ENCODE measurements at regions not wholly inside any gene's neighbourhood (a gene's known extent, or its start where the extent isn't known, plus 50 kb on each side); places are given as distances from the start of the nearest gene placed in this dataset.

DNA sequence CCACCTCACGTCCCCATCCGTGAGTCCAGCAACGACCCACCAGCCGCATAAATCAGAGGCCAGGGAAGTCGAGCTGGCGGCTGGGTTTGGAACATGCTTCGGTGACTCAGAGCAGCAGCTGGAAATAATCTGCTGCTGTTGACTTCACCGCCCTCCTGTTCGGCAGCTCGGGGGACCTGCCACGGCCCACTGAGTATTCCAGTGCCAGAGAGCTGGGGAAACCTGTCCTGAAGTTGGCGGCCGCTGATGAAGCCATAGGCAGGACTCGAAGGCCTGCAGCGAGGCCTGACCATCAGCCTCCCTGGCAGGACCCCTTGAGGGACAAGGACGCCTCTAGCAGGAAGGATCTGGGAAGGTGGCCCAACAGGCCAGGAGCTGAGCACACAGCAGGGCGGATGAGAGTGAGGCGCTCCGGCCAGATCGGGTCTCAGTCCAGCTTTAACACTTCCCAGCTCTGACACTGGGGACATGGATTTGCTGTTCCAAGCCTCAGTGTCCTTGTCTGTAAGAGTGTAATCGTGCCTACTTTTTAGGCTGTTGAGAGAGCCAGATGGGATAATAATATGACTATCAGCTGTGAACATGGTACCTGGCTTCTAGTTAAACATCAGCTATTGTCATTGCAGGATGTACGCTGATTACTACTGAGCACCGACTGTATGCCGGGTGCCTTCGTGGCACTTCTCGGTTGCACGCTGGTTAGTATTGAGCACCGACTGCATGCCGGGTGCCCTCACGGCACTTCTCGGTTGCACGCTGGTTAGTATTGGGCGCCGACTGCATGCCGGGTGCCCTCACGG lies 50.4 kb upstream of the CIBAR2 start:
- H3K9me3 ChIP-seq (ENCODE audit: control insufficient read depth, low read length), result no peaks in the 10 kb centered on the region
- peak overlapping the region; percentile 26 for H3K4me3 ChIP-seq (ENCODE audit: low read length)
- peak; percentile 94 for DNase-seq (ENCODE audit: low read depth)
- no peaks in the 10 kb centered on the region for H3K27me3 ChIP-seq (replicated peaks; ENCODE audit: control insufficient read depth, insufficient read depth, low read length)
- no peaks in the 10 kb centered on the region for H3K36me3 ChIP-seq (ENCODE audit: control insufficient read depth, insufficient read depth, low read length, severe bottlenecking)
- H3K4me1 ChIP-seq (ENCODE audit: control insufficient read depth, insufficient read depth, low read length), result peaks cover 56% of the 10 kb centered on the region
- H3K9ac ChIP-seq (ENCODE audit: low read length), result peak overlapping the region; percentile 42

DNA sequence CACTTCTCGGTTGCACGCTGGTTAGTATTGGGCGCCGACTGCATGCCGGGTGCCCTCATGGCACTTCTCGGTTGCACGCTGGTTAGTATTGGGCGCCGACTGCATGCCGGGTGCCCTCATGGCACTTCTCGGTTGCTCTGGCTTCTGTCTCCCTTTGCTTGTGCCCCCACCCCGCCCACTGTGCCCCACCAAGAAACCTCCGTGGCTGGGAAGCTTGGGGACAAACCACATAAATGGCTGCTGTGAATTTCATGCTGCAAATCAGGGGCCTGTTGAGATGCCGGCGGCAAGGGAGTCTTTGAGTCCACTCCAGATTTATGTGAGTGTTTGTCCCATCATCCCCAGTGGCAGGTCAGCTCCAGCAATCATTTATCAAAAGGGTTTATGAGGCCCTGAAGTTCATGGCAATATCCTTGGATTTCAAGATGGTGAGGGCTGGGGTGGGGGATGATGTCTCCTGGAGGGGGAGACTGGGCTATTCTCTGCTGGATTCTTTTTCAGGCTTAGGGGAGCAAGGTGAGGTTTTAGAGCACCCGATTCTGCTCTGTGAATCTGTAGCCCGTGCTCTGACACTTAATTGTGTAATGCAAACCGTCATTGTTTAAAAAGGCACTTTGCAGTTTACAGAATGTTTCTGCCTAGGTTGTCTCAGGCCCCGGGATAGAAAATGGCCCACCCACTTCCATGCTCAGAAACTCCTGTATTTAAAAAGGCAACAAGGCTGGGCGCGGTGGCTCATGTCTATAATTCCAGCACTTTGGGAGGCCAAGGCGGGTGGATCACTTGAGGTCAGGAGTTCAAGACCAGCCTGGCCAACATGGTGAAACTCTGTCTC lies 51.2 kb upstream of the CIBAR2 start:
- no peaks in the 10 kb centered on the region for H3K9me3 ChIP-seq (ENCODE audit: control insufficient read depth, low read length)
- H3K36me3 ChIP-seq (ENCODE audit: control insufficient read depth, insufficient read depth, low read length, severe bottlenecking), result no peaks in the 10 kb centered on the region
- no peaks in the 10 kb centered on the region for H3K27me3 ChIP-seq (replicated peaks; ENCODE audit: control insufficient read depth, insufficient read depth, low read length)
- no peak overlapping the region for H3K9ac ChIP-seq (ENCODE audit: low read length)
- H3K4me1 ChIP-seq (ENCODE audit: control insufficient read depth, insufficient read depth, low read length), result peaks cover 64% of the 10 kb centered on the region
- no peak overlapping the region for H3K4me3 ChIP-seq (ENCODE audit: low read length)
- DNase-seq (ENCODE audit: low read depth), result no peak

- peaks cover 57% of the 10 kb centered on the region for H3K4me1 ChIP-seq (ENCODE audit: control insufficient read depth, insufficient read depth, low read length)
- no peaks in the 10 kb centered on the region for H3K36me3 ChIP-seq (ENCODE audit: control insufficient read depth, insufficient read depth, low read length, severe bottlenecking)
- no peak overlapping the region for H3K4me3 ChIP-seq (ENCODE audit: low read length)
- DNase-seq (ENCODE audit: low read depth), result no peak
- no peak overlapping the region for H3K9ac ChIP-seq (ENCODE audit: low read length)
- no peaks in the 10 kb centered on the region for H3K9me3 ChIP-seq (ENCODE audit: control insufficient read depth, low read length)
- no peaks in the 10 kb centered on the region for H3K27me3 ChIP-seq (replicated peaks; ENCODE audit: control insufficient read depth, insufficient read depth, low read length)
These were observed 52.2 kb upstream of the CIBAR2 start for GRCh38 chr16:85164431-85164830.

- DNase-seq (ENCODE audit: low read depth), result no peak
- H3K36me3 ChIP-seq (ENCODE audit: control insufficient read depth, insufficient read depth, low read length, severe bottlenecking), result no peaks in the 10 kb centered on the region
- peaks cover 53% of the 10 kb centered on the region for H3K4me1 ChIP-seq (ENCODE audit: control insufficient read depth, insufficient read depth, low read length)
- no peaks in the 10 kb centered on the region for H3K27me3 ChIP-seq (replicated peaks; ENCODE audit: control insufficient read depth, insufficient read depth, low read length)
- no peak overlapping the region for H3K9ac ChIP-seq (ENCODE audit: low read length)
- H3K4me3 ChIP-seq (ENCODE audit: low read length), result no peak overlapping the region
- H3K9me3 ChIP-seq (ENCODE audit: control insufficient read depth, low read length), result no peaks in the 10 kb centered on the region
These were observed 52.7 kb upstream of the CIBAR2 start for GRCh38 chr16:85164838-85165516.

GRCh38 chr16:85165781-85166180 lies 53.5 kb upstream of the CIBAR2 start:
- Histone ChIP-seq H3K27me3 (replicated peaks; ENCODE audit: control insufficient read depth, insufficient read depth, low read length) (no peaks in the 10 kb centered on the region), H3K36me3 (ENCODE audit: control insufficient read depth, insufficient read depth, low read length, severe bottlenecking) (no peaks in the 10 kb centered on the region), H3K4me3 (ENCODE audit: low read length) (no peak overlapping the region), H3K4me1 (ENCODE audit: control insufficient read depth, insufficient read depth, low read length) (peaks cover 52% of the 10 kb centered on the region), H3K9me3 (ENCODE audit: control insufficient read depth, low read length) (no peaks in the 10 kb centered on the region), H3K9ac (ENCODE audit: low read length) (no peak overlapping the region)
- DNase-seq (ENCODE audit: low read depth), result no peak

GRCh38 chr16:85166281-85166680 lies 54.0 kb upstream of the CIBAR2 start:
- Histone ChIP-seq H3K4me3 (ENCODE audit: low read length) (no peak overlapping the region), H3K9me3 (ENCODE audit: control insufficient read depth, low read length) (no peaks in the 10 kb centered on the region), H3K4me1 (ENCODE audit: control insufficient read depth, insufficient read depth, low read length) (peaks cover 54% of the 10 kb centered on the region), H3K27me3 (replicated peaks; ENCODE audit: control insufficient read depth, insufficient read depth, low read length) (no peaks in the 10 kb centered on the region), H3K9ac (ENCODE audit: low read length) (no peak overlapping the region), H3K36me3 (ENCODE audit: control insufficient read depth, insufficient read depth, low read length, severe bottlenecking) (no peaks in the 10 kb centered on the region)
- no peak for DNase-seq (ENCODE audit: low read depth)

- Histone ChIP-seq H3K4me1 (ENCODE audit: control insufficient read depth, insufficient read depth, low read length) (peaks cover 57% of the 10 kb centered on the region), H3K27me3 (replicated peaks; ENCODE audit: control insufficient read depth, insufficient read depth, low read length) (no peaks in the 10 kb centered on the region), H3K4me3 (ENCODE audit: low read length) (no peak overlapping the region), H3K9me3 (ENCODE audit: control insufficient read depth, low read length) (no peaks in the 10 kb centered on the region), H3K36me3 (ENCODE audit: control insufficient read depth, insufficient read depth, low read length, severe bottlenecking) (no peaks in the 10 kb centered on the region), H3K9ac (ENCODE audit: low read length) (no peak overlapping the region)
- DNase-seq (ENCODE audit: low read depth), result no peak
These were observed 54.7 kb upstream of the CIBAR2 start for GRCh38 chr16:85166699-85167588.

DNA sequence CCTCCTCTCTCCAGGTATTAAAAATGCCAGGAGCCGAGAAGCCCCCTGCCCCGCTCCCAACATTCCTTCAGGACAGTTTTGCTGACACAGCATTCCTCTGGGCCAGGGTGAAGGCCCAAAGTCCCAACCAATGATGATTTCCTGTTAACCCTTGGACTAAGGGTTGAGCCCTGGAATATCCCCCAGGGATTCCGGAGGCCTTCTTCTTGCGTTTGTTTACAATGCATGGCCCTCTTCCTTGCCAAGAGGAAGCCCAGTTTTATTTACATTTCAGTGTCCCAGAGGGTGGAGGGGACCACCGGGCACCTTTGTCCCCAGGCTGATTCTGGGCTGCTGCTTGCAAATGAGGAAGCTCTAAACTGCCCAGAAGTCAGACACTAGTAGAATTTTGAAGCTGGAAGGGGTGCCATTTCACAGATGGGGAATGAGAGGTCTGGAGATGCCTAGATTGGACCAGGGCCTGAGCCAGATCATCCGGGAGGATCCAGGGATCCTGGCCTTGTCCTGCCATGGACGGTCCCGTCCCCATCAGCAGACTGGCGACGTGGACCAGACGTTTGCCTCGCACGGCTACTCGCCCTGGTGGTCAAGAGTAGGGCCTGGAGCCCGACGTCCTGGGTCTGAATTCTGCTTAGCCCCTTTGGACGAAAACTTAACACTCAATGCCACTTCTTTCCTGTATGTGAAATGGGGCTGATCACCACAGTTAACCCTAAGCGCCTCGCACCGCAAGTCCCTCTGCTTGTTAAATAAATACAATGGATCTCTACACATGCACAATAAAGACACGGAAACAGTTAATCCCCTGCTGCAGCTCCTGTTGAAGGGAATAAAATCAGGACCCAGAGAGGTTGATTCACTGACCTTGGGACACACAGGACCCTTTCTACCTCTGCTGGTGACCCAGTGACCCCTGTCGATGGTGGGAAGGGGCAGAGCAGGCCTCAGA lies 55.6 kb upstream of the CIBAR2 start:
- Histone ChIP-seq H3K36me3 (ENCODE audit: control insufficient read depth, insufficient read depth, low read length, severe bottlenecking) (no peaks in the 10 kb centered on the region), H3K9me3 (ENCODE audit: control insufficient read depth, low read length) (no peaks in the 10 kb centered on the region), H3K27me3 (replicated peaks; ENCODE audit: control insufficient read depth, insufficient read depth, low read length) (no peaks in the 10 kb centered on the region), H3K4me3 (ENCODE audit: low read length) (peak overlapping the region; percentile 68), H3K9ac (ENCODE audit: low read length) (peak overlapping the region; percentile 55), H3K4me1 (ENCODE audit: control insufficient read depth, insufficient read depth, low read length) (peaks cover 55% of the 10 kb centered on the region)
- no peak for DNase-seq (ENCODE audit: low read depth)

DNA sequence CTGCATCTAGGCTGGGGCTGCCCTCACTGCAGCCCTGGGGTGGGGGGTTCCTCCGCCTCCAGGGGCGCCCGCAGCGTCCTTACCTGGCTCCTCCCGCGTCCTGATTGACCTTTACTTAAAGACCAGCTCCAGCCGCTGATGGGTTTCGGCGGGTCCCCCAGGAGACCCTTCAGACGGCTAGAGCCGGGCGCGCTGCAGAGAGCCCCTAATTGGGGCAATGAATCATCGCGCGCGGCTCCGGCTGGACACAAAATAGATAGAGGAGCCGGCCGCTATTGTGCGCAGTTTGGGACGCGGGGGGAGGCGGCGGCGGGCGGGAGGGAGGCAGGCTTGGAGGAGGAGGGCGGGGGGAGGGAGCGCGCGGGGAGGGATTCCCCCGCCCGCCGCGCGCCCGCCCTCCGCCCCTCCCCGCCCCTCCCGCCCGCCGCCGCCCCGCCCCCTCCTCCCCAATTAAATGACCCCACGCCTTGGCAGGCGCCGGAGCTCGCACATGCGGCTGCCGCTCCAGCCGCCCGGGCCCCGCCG lies 56.5 kb upstream of the CIBAR2 start:
- H3K36me3 ChIP-seq (ENCODE audit: control insufficient read depth, insufficient read depth, low read length, severe bottlenecking), result no peaks in the 10 kb centered on the region
- peak; percentile 81 for DNase-seq (ENCODE audit: low read depth)
- peak overlapping the region; percentile 55 for H3K9ac ChIP-seq (ENCODE audit: low read length)
- peaks cover 62% of the 10 kb centered on the region for H3K4me1 ChIP-seq (ENCODE audit: control insufficient read depth, insufficient read depth, low read length)
- no peaks in the 10 kb centered on the region for H3K27me3 ChIP-seq (replicated peaks; ENCODE audit: control insufficient read depth, insufficient read depth, low read length)
- H3K4me3 ChIP-seq (ENCODE audit: low read length), result peak overlapping the region; percentile 68
- H3K9me3 ChIP-seq (ENCODE audit: control insufficient read depth, low read length), result no peaks in the 10 kb centered on the region

Data from adipocyte (in vitro differentiated cells).